GM03348 (cell line): ENCODE measurements at regions not wholly inside any gene's neighbourhood (a gene's known extent, or its start where the extent isn't known, plus 50 kb on each side); places are given as distances from the start of the nearest gene placed in this dataset.
"Not testable (repeated sequence)": the region's sequence is repeated elsewhere in the genome, so short reads cannot be mapped to it uniquely, and the experiment has no call there.

Experiments
- DNase-seq: peaks from one replicate; pipeline ENCODE4 v3.0.0; 2012; ENCODE audit warnings: low spot score

GRCh38 chr7:112982441-112983063 is 104.1 kb downstream of the GPR85 start:
- no peak for DNase-seq

DNA sequence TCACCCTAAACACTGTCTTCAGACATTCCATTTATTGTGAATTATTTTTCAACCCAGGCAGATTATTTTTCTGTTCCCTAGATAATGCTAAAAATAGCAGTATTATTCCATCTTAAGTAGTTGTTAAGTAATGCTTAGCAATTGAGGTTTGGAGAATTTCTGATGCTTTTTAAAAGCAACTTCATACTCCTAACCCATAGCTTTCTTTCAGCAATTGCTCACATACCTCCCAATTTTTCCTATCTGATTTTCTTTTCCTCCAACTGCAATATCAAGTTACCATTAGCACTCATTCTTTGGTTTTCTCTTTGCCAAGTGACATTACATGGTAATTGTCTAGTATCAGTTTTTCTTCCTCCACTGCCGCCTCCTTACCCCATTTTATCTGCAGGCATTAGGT is 104.7 kb downstream of the GPR85 start:
- peak; percentile 11 for DNase-seq

DNA sequence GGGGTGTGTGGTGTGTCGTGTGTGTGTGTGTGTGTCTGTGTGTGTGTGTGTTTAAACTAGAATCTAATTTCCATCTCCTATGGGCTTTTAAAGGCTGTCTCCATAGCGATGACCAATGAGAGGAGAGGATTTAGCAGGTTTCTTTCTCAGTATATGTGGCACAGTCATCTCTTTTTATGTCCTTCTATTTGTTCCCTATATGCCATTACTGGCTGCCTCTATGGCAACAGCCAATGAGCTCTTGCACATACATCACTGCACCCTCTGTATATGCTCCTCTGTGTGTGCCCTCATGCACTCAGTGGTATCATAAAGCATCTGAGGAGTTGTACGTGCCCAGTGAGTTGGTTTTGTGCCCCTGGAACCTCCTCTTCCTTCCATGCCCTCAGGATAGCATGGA is 107.6 kb downstream of the GPR85 start:
- DNase-seq = not testable (repeated sequence)

GRCh38 chr7:112977244-112977955 is 109.2 kb downstream of the GPR85 start:
- not testable (repeated sequence) for DNase-seq

DNA sequence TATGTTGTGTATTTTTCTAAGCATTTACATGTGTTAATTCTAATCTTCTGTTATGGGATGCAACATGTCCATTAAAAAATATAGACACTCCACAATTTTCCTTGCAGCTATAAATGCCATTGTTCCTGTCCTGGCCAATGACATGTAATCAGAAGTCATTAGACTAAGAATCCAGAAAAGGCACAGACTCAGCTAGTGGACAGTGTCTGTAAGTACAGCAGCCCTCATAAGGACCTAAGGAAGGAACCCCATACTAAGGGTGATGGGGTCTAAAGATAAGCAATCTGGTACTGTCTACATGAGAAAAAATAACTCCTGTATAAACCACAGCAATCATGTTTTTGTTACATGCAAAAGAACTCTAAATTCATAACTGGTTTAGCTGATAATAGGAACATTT is 115.9 kb downstream of the GPR85 start:
- DNase-seq = no peak

- no peak for DNase-seq
Measured at GRCh38 chr7:112969946-112970345, 116.7 kb downstream of the GPR85 start.

- DNase-seq = peak; percentile 21
Measured at GRCh38 chr7:112965506-112965905, 121.1 kb downstream of the GPR85 start.

DNA sequence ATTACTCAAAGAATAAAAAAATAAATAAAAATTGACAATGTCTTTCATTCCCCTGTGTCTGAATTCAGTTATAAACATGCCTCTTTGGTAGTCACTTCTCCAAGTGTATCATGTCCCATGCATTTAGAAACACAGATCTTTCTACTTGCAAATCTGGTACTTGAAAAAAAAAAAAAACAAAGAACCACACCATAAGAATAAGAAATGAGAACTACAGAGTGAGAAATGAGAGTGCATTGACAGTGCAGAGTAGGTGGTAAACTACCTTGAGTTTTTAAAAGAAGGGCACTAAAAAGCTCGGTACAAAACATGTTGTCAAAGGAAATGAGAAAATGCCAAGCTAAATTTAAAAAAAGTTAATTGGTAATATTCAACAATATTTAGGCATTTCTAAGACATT is 123.0 kb downstream of the GPR85 start:
- DNase-seq = no peak

DNA sequence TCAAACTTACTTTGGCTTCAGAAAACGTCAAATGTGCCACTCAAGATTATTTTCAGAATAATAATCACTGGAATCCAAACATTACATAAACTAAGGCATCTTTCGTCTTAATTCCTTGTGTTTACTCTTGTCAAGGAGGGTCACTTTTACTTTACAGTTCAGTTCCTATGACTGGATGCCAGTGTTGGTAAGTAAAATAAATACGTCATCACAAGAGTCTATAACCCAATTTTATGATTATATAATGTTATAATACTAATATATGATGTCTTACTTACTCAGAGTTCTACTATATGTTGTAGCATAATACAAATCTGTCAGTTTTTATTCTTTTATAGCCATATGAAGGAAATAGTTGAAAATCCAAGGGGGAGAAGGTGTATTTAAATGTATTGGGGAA is 123.8 kb downstream of the GPR85 start:
- DNase-seq = no peak

GRCh38 chr7:112959276-112959675 is 127.4 kb downstream of the GPR85 start:
- no peak for DNase-seq

DNA sequence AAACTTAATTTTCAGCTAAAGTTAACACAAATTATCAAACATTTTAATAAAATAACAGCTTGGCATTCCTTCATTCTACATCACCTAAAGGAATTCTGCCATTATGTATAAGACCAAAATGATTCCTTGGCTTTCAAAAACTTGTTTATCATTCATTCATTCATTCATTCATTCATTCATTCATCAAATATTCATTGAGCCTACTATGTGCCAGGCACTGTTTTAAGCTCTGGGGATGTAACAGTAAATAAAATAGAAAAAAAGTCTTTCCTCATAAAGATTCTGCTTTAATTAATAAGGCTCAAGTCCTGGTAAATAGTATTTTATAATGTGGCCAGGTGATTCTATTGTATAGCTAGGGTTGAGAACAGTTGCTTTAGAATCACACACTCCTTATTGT is 127.9 kb downstream of the GPR85 start:
- DNase-seq = no peak

DNA sequence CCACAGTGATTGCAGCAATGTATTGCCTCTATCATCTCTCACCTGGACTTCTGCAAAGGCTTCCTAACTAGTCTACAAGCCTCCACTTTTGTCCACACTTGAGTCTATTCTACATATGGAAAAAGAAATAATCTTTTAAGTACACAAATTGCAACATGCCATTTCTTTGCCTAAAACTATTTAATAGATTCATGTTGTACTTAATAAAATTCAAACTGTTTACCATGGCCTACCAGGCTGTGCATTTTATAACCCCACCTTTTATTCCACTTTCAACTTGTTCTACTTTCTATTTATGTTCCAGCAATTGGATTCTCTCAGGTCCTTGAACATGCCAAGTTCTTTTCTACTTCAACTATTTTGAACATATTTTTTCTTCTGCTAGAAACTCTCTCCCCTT is 128.7 kb downstream of the GPR85 start:
- no peak for DNase-seq

DNA sequence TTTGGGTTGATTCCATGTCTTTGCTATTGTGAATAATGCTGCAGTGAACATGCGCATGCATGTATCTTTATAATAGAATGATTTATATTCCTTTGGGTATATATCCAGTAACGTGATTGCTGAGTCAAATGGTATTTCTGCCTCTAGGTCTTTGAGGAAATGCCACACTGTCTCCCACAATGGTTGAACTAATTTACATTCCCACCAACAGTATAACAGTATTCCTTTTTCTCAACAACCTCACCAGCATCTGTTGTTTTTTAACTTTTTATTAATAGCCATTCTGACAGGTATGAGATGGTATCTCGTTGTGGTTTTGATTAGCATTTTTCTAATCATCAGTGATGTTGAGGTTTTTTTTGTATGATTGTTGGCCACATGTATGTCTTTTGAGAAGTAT is 133.6 kb downstream of the GPR85 start:
- DNase-seq = not testable (repeated sequence)

- no peak for DNase-seq
Measured at GRCh38 chr7:112951070-112951469, 135.6 kb downstream of the GPR85 start.

DNA sequence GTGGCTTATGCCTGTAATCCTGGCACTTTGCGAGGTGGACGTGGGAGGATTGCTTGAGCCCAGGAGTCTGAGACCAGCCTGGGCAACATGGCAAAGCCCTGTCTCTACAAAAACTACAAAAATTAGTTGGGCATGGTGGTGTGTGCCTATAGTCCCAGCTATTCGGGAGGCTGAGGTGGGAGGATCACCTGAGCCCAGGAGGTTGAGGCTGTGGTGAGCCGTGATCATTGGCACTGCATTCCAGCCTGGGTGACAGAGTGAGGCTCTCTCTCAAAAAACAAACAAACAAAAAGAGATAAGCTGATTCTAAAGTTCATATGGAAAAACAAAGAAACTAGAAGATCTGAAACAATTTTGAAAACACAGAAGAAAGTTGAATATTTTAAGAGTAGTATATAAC is 136.9 kb downstream of the GPR85 start:
- not testable (repeated sequence) for DNase-seq

DNA sequence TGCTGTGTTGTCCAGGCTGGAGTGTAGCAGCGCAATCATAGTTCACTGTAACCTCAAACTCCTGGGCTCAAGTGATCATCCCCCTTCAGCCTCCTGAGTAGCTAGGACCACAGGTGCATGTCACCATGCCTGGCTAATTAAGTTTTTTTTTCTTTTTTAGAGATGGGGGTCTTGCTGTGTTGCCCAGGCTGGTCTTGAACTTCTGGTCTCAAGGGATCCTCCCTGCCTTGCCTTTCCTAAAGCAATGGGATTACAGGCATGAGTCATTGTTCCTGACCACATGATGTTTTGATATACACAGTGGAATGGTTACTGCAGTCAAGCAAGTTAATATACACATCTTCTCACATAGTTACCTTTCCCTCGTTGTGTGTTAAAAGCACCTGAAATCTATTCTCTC is 140.3 kb downstream of the GPR85 start:
- no peak for DNase-seq

GRCh38 chr7:112945046-112945445 is 141.6 kb downstream of the GPR85 start:
- DNase-seq = no peak

DNA sequence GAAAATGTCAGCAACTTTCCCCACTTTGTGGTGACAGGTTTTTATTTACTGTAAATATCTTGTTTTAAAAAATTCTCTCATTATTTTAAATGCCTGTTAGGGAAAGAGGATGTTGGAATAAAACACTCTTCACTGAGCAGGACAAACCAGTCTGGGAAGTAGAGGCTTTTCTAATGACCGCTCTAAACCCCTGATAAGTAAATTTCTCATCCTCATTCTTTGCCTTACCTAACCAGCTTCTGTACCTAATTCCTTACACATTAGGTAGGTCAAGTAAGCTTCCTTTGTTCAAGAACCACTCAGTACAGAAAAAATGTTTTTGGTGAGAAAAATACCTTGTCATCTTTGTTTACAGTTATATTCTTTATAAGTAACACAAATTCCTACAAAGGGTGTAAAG is 143.6 kb downstream of the GPR85 start:
- no peak for DNase-seq

DNA sequence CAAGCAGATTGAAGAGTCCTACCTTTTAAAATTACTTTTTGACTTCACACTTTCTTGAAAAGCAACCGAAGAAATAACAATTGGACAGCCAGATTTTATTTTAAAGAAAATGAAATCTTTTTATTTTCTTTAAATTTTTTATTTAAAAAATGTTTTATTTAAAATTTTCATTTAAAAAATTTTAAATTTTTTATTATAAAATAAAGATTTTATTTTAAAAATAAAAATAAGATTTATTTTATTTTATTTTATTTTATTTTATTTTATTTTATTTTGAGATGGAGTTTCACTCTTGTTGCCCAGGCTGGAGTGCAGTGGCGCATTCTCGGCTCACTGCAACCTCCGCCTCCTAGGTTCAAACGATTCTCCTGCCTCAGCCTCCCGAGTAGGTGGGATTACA is 144.5 kb downstream of the GPR85 start:
- DNase-seq = not testable (repeated sequence)

DNA sequence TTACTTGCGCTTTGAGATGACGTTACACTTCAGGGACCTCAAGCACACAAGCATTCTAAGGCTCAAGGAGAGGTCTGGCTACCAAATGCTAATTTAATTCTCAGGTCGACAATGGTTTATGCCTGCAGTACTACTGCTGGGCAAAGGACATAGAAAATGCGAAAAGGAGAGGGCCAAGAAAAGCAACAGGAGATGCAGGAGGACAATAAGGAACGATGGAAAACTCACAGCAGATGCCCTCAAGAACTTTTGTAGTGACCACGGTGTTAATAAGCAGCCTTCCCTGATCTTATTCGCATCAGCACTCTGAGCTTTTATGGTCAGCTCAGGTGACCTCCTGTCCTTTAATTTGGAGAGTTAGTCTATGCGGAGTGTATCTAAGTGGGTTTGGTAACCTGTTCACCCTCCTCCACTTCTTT is 146.3 kb downstream of the GPR85 start:
- DNase-seq = no peak

GRCh38 chr7:112939574-112940313 is 146.9 kb downstream of the GPR85 start:
- DNase-seq = peak; percentile 99

DNA sequence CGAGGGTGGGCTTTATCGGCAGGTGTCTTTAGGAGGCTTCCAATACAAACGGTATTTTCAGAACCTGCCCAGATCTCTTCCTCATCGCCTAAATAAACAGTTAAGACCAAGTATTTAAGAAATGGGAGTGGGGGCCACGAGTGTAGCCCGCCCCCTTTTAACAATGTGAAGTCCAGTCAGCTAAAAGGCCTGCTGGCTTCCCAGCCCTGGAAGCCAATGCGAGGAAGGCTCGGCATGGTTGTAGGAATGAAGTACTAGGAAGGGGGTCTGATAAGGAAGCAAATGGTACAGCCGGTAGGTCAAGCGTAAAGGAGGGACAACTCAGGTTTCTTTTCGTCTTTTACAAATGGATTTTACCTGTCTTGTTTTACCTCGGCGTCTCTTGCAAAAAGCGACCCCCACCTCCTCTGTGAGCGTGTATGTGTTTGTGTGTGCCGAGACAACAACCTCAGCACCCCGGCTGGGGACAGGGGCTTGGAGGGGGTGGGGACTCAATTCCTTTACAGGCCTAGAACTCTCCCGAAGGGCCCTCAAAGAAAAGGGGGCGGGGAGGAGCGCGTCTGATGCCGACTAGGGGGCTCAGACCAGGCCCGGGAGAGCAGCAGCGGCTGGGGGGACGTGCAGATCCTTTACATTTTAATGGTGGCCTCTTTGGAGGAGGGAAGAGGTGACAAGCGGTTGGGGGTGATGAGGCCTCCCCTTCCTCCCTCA is 147.6 kb downstream of the GPR85 start:
- DNase-seq = peak; percentile 50
